Thymus (tissue), 11 donors: ENCODE measurements at regions not wholly inside any gene's neighbourhood (a gene's known extent, or its start where the extent isn't known, plus 50 kb on each side); places are given as distances from the start of the nearest gene placed in this dataset.

Experiments
- DNase-seq, 9 donors: peaks; one replicate each; pipeline ENCODE4 v3.0.0-alpha.2; 2013; ENCODE audit warnings: low spot score in 9 of 9, low read depth in 6 of 9, missing footprints in 1 of 9
- H3K27ac ChIP-seq, 2 donors: one replicate each; pipeline ENCODE4 v1.5.1; 2013; ENCODE audit warnings: control low read depth in 1 of 2, low read depth in 1 of 2, low read length in 1 of 2, mild to moderate bottlenecking in 1 of 2, moderate library complexity in 1 of 2
- H3K27me3 ChIP-seq, 2 donors: one replicate each; pipeline ENCODE4 v1.5.1; 2013; ENCODE audit warnings: low read length in 1 of 2; ENCODE audit not compliant: control insufficient read depth in 2 of 2, insufficient read depth in 1 of 2
- H3K36me3 ChIP-seq, 2 donors: one replicate each; pipeline ENCODE4 v1.5.1; 2013; ENCODE audit warnings: low read length in 1 of 2, mild to moderate bottlenecking in 1 of 2, moderate library complexity in 1 of 2; ENCODE audit not compliant: control insufficient read depth in 2 of 2, insufficient read depth in 2 of 2
- H3K4me1 ChIP-seq, 2 donors: one replicate each; pipeline ENCODE4 v1.5.1; 2013; ENCODE audit warnings: low read length in 2 of 2; ENCODE audit not compliant: control insufficient read depth in 2 of 2, insufficient read depth in 2 of 2
- H3K4me3 ChIP-seq, 2 donors: one replicate each; pipeline ENCODE4 v1.5.1; 2013; ENCODE audit warnings: low read length in 2 of 2, control low read depth in 1 of 2, mild to moderate bottlenecking in 1 of 2
- H3K9me3 ChIP-seq, 2 donors: one replicate each; pipeline ENCODE4 v1.5.1; 2013; ENCODE audit warnings: low read length in 1 of 2, mild to moderate bottlenecking in 1 of 2; ENCODE audit not compliant: control insufficient read depth in 2 of 2, insufficient read depth in 1 of 2
- WGBS: extraction: QIAGEN DNeasy Blood & Tissue Kit; methylation state at CpG from one replicate; pipeline ENCODE4 v1.1.7; 2013; 5-methylcytosine and 5-hydroxymethylcytosine counted together
- donor health status: healthy.

- Histone ChIP-seq H3K27ac (no peak overlapping the region), H3K9me3 (no peaks in the 10 kb centered on the region), H3K27me3 (no peaks in the 10 kb centered on the region), H3K4me1 (no peaks in the 10 kb centered on the region), H3K4me3 (no peak overlapping the region), H3K36me3 (no peaks in the 10 kb centered on the region)
- no peak for DNase-seq
- 57% methylated on average over 3 of the region's 3 CpGs for WGBS
These were observed 319.5 kb upstream of the ACTBL2 start for GRCh38 chr5:57802131-57802530.

- H3K36me3 ChIP-seq: no peaks in the 10 kb centered on the region
- no peaks in the 10 kb centered on the region for H3K4me1 ChIP-seq
- H3K27me3 ChIP-seq: no peaks in the 10 kb centered on the region
- H3K4me3 ChIP-seq: no peak overlapping the region
- H3K27ac ChIP-seq: no peak overlapping the region
- 96% methylated on average over 1 of the region's 1 CpG for WGBS
- H3K9me3 ChIP-seq: no peaks in the 10 kb centered on the region
- no peak for DNase-seq
These were observed 312.6 kb upstream of the ACTBL2 start for GRCh38 chr5:57795203-57795602.

- DNase-seq: no peak
- Histone ChIP-seq H3K4me3 (no peak overlapping the region), H3K9me3 (no peaks in the 10 kb centered on the region), H3K27ac (no peak overlapping the region), H3K36me3 (no peaks in the 10 kb centered on the region), H3K27me3 (no peaks in the 10 kb centered on the region), H3K4me1 (no peaks in the 10 kb centered on the region)
- 86% methylated on average over 1 of the region's 1 CpG for WGBS
These were observed 309.3 kb upstream of the ACTBL2 start for GRCh38 chr5:57791875-57792274.

DNA sequence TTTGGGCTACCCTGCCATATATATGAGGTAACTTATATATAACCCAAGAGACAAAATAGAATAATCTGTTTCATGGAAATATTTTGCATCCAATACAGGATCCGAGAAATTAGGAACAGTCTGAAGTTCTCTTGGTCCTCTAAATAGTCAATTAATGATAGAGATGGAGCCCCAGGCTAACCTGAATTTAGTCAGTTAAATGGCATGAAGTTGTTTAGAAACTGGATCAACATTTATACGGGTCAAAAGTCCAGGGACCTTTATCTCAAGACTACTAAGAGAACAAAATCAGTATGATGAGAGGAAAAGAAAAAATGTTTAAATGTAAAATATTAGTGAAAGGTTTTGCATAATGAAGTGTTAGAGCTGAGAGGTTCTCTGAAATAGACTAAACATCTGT lies 303.3 kb upstream of the ACTBL2 start:
- 94% methylated on average over 2 of the region's 2 CpGs for WGBS
- Histone ChIP-seq H3K27me3 (no peaks in the 10 kb centered on the region), H3K4me3 (no peak overlapping the region), H3K27ac (no peak overlapping the region), H3K36me3 (no peaks in the 10 kb centered on the region), H3K9me3 (no peaks in the 10 kb centered on the region), H3K4me1 (no peaks in the 10 kb centered on the region)
- DNase-seq: no peak

DNA sequence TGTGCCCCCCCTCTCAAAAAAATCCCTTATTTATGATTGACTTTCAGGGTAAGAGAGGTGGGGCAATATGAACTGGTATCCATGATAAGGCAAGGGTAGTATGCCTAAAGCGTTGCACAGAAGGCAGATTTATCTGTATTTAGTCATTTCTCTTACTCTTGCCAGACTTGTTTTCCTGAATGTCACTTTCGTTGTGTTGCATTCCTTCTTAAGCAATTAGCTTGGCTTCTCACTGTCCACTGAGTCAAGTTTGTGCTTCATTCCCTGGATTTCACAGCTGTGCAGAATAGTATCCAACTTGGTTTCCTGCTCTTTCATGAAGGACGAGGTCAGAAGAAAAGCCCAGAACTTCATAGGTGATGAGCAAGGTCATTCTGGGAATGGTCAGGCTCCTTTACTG lies 301.5 kb upstream of the ACTBL2 start:
- Histone ChIP-seq H3K4me3 (no peak overlapping the region), H3K4me1 (no peaks in the 10 kb centered on the region), H3K9me3 (no peaks in the 10 kb centered on the region), H3K36me3 (no peaks in the 10 kb centered on the region), H3K27ac (no peak overlapping the region), H3K27me3 (no peaks in the 10 kb centered on the region)
- WGBS: 94% methylated on average over 3 of the region's 3 CpGs
- no peak for DNase-seq

GRCh38 chr5:57783693-57784092 lies 301.1 kb upstream of the ACTBL2 start:
- Histone ChIP-seq H3K9me3 (no peaks in the 10 kb centered on the region), H3K4me1 (no peaks in the 10 kb centered on the region), H3K27ac (no peak overlapping the region), H3K27me3 (no peaks in the 10 kb centered on the region), H3K36me3 (no peaks in the 10 kb centered on the region), H3K4me3 (no peak overlapping the region)
- DNase-seq: no peak
- WGBS: 91% methylated on average over 2 of the region's 2 CpGs

DNA sequence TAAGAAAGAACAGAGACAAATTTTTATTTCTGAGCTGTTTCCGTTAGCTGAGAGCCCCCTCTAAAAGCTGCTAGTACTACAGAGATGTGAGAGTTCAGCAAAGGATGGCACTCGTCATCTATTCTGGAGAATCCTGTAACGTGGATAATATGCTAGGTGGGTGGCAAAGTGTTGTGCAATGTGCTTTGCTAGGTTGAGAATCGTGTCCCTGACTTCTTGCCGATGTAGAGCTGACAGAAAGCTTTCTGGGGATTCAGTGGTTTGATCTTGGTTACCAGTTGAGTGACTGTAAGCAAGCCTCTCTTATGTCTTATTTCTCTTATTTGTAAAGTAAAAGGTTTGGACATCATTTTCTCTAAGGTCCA lies 298.3 kb upstream of the ACTBL2 start:
- Histone ChIP-seq H3K27ac (no peak overlapping the region), H3K9me3 (no peaks in the 10 kb centered on the region), H3K4me3 (no peak overlapping the region), H3K36me3 (no peaks in the 10 kb centered on the region), H3K4me1 (no peaks in the 10 kb centered on the region), H3K27me3 (no peaks in the 10 kb centered on the region)
- WGBS: 96% methylated on average over 5 of the region's 5 CpGs
- DNase-seq: no peak

DNA sequence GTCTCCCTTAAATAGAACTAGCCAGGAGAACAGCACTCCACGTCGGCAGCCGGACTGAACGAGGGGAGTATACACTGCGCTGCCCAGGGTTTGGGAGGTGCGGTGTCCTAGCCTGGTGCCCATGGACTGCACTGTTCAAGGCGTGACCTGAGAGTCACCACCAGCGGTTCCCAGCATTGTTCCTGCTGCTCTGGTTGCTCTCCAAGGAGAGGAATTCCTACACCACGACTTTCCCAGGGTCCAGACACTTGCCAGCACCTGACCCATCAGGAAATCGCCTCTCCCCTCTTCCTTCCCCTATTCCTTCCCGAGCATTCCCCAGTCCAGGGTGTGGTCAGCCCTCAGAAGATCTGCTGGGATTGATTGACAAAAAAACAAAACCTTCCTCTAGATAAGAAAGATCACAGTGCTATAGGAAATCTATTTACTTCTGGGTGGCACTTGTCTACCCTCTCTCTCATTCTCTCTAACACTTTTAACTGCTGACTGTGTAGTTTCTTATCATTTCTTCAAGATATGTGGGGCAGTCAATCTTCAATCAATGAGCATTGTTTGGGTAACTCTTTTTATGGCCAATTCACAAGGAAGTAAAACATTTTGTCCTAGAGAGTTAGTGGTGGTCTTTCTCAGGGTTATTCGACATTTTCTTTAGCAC lies 297.8 kb upstream of the ACTBL2 start:
- no peak for DNase-seq
- no peak overlapping the region for H3K4me3 ChIP-seq

GRCh38 chr5:57779383-57780223 lies 297.0 kb upstream of the ACTBL2 start:
- Histone ChIP-seq H3K4me3 (no peak overlapping the region), H3K27me3 (no peaks in the 10 kb centered on the region), H3K36me3 (no peaks in the 10 kb centered on the region), H3K9me3 (no peaks in the 10 kb centered on the region), H3K27ac (no peak overlapping the region), H3K4me1 (no peaks in the 10 kb centered on the region)
- WGBS: 61% methylated on average over 3 of the region's 3 CpGs
- DNase-seq: peak in 7 of 9 donors; percentile 10 to 56 (median 30)

More for the DNA sequence above, 297.8 kb upstream of the ACTBL2 start:
- 88% methylated on average over 12 of the region's 12 CpGs for WGBS
- H3K9me3 ChIP-seq: no peaks in the 10 kb centered on the region
- no peak overlapping the region for H3K27ac ChIP-seq
- no peaks in the 10 kb centered on the region for H3K36me3 ChIP-seq
- no peaks in the 10 kb centered on the region for H3K4me1 ChIP-seq
- H3K27me3 ChIP-seq: no peaks in the 10 kb centered on the region
